GM21786 (cell line): ENCODE measurements at regions not wholly inside any gene's neighbourhood (a gene's known extent, or its start where the extent isn't known, plus 50 kb on each side); places are given as distances from the start of the nearest gene placed in this dataset.
"Not testable (repeated sequence)": the region's sequence is repeated elsewhere in the genome, so short reads cannot be mapped to it uniquely, and the experiment has no call there.

Experiments used
- ATAC-seq: cut with Tn5 transposase; IDR thresholded peaks from one replicate; pipeline ENCODE4 v1.9.1; 2021; ENCODE audit not compliant: unreplicated experiment

GRCh38 chr5:89869346-89869745 is 540.2 kb downstream of the CETN3 start:
- ATAC-seq, result no peak

- no peak for ATAC-seq
Measured at GRCh38 chr5:89866410-89866809, 543.1 kb downstream of the CETN3 start.

- no peak for ATAC-seq
Measured at GRCh38 chr5:89864941-89865340, 544.6 kb downstream of the CETN3 start.

- ATAC-seq, result no peak
Measured at GRCh38 chr5:89857790-89858189, 551.8 kb downstream of the CETN3 start.

- ATAC-seq, result no peak
Measured at GRCh38 chr5:89855417-89855816, 554.1 kb downstream of the CETN3 start.

- no peak for ATAC-seq
Measured at GRCh38 chr5:89851911-89852310, 557.6 kb downstream of the CETN3 start.

- ATAC-seq, result no peak
Measured at GRCh38 chr5:89850513-89850865, 559.1 kb downstream of the CETN3 start.

- no peak for ATAC-seq
Measured at GRCh38 chr5:89849830-89850512, 559.6 kb downstream of the CETN3 start.

GRCh38 chr5:89847743-89848142 is 561.8 kb downstream of the CETN3 start:
- ATAC-seq, result no peak

GRCh38 chr5:89844548-89844947 is 565.0 kb downstream of the CETN3 start:
- no peak for ATAC-seq

- ATAC-seq, result no peak
Measured at GRCh38 chr5:89842531-89842930, 567.0 kb downstream of the CETN3 start.

GRCh38 chr5:89840906-89841305 is 568.6 kb downstream of the CETN3 start:
- ATAC-seq, result no peak

GRCh38 chr5:89830691-89831090 is 578.9 kb downstream of the CETN3 start:
- no peak for ATAC-seq

- no peak for ATAC-seq
Measured at GRCh38 chr5:89827960-89828359, 581.6 kb downstream of the CETN3 start.

- ATAC-seq, result no peak
Measured at GRCh38 chr5:89827359-89827758, 582.2 kb downstream of the CETN3 start.

GRCh38 chr5:89826938-89827337 is 582.6 kb downstream of the CETN3 start:
- ATAC-seq, result no peak

- ATAC-seq, result no peak
Measured at GRCh38 chr5:89823046-89823445, 586.5 kb downstream of the CETN3 start.

GRCh38 chr5:89817841-89818240 is 591.7 kb downstream of the CETN3 start:
- no peak for ATAC-seq

- ATAC-seq, result no peak
Measured at GRCh38 chr5:89816038-89816437, 593.5 kb downstream of the CETN3 start.

GRCh38 chr5:89800735-89801134 is 608.8 kb downstream of the CETN3 start:
- not testable (repeated sequence) for ATAC-seq

- not testable (repeated sequence) for ATAC-seq
Measured at GRCh38 chr5:89794504-89794903, 615.1 kb downstream of the CETN3 start.

- not testable (repeated sequence) for ATAC-seq
Measured at GRCh38 chr5:89779734-89780133, 629.8 kb downstream of the CETN3 start.

GRCh38 chr5:89777758-89778157 is 631.8 kb downstream of the CETN3 start:
- ATAC-seq, result no peak
